NB4 (cell line): ENCODE measurements at regions not wholly inside any gene's neighbourhood (a gene's known extent, or its start where the extent isn't known, plus 50 kb on each side); places are given as distances from the start of the nearest gene placed in this dataset.

Source experiments
- CTCF ChIP-seq: IDR thresholded peaks from one replicate; pipeline ENCODE4 v1.5.1; 2012; ENCODE audit warnings: low read depth, low read length
- MAX ChIP-seq: IDR thresholded peaks from 2 replicates; pipeline ENCODE4 v1.6.1; 2011; ENCODE audit warnings: low read depth, low read length
- MYC ChIP-seq: IDR thresholded peaks from 2 replicates; pipeline ENCODE4 v1.6.1; 2011; ENCODE audit warnings: low read depth, low read length
- POLR2A ChIP-seq: IDR thresholded peaks from 2 replicates; pipeline ENCODE4 v1.6.1; 2011; ENCODE audit warnings: mild to moderate bottlenecking; ENCODE audit not compliant: insufficient read length; ENCODE audit errors: extremely low read depth

- TF ChIP-seq POLR2A (no peak), CTCF (no peak), MAX (no peak), MYC (no peak)
Observed at GRCh38 chr18:55739488-55739887, 151.5 kb upstream of the TCF4 start.
